OCI-LY7 (cell line): ENCODE measurements at regions not wholly inside any gene's neighbourhood (a gene's known extent, or its start where the extent isn't known, plus 50 kb on each side); places are given as distances from the start of the nearest gene placed in this dataset.

Experiments
- CTCF ChIP-seq: fragments of 200-600 bp; sonication (generic); conservative IDR thresholded peaks from 2 replicates; pipeline ENCODE4 v1.5.1; 2014; ENCODE audit warnings: mild to moderate bottlenecking, antibody characterized with exemption, low read length, moderate library complexity, mixed read lengths
- EZH2phosphoT487 ChIP-seq: fragments of 200-600 bp; sonication (generic); IDR thresholded peaks from 2 replicates; pipeline ENCODE4 v1.6.1; 2018; ENCODE audit warnings: low read depth, borderline replicate concordance, mild to moderate bottlenecking, mixed run types, antibody characterized with exemption, low read length, moderate library complexity, mixed read lengths

GRCh38 chr9:115169003-115169402 lies 51.0 kb upstream of the TNC start:
- TF ChIP-seq CTCF (no peak), EZH2phosphoT487 (no peak)
